ENCODE measurements at regions not wholly inside any gene's neighbourhood (a gene's known extent, or its start where the extent isn't known, plus 50 kb on each side); places are given as distances from the start of the nearest gene placed in this dataset.

DNA sequence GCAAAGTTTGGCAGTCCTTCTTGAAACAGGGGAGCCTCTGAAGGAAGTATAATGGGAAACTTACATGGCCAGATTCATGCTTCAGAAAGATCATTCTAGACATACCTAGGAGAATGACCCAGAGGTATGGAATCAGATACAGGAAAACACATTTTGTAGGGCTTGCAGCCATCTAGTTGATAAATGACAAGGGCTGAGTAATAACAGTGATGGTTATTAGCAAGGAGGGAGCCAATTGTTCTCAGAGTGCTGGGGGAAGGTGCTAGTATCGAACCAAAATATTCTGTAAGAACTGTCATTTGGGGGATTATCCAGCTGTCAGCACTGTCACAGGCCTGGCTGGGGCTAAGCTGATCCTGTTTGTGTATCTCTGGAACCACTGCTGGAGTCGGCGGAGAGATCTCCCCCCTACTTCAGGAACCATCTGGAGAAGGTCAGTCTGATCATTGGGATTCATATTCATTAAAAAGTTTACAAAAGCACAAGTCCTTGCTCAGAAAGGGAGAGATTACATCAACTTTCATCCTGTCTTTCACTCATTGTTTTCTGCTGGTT is 113.8 kb upstream of the THSD7B start:
- no peaks in the 10 kb centered on the region for H3K36me3 ChIP-seq
- TF ChIP-seq, protein P1, sequence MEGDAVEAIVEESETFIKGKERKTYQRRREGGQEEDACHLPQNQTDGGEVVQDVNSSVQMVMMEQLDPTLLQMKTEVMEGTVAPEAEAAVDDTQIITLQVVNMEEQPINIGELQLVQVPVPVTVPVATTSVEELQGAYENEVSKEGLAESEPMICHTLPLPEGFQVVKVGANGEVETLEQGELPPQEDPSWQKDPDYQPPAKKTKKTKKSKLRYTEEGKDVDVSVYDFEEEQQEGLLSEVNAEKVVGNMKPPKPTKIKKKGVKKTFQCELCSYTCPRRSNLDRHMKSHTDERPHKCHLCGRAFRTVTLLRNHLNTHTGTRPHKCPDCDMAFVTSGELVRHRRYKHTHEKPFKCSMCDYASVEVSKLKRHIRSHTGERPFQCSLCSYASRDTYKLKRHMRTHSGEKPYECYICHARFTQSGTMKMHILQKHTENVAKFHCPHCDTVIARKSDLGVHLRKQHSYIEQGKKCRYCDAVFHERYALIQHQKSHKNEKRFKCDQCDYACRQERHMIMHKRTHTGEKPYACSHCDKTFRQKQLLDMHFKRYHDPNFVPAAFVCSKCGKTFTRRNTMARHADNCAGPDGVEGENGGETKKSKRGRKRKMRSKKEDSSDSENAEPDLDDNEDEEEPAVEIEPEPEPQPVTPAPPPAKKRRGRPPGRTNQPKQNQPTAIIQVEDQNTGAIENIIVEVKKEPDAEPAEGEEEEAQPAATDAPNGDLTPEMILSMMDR (IDR thresholded peaks at IDR 0.05): no peak
- TF ChIP-seq EP300 (IDR thresholded peaks at IDR 0.05) (no peak), POLR2A (IDR thresholded peaks at IDR 0.05) (no peak)
- peaks cover 0 to 3% (median 0%) of the 10 kb centered on the region in 4 donors for H3K4me1 ChIP-seq
- DNase-seq (ENCODE audit: low spot score in 2 of 2): no peak
- H3K4me3 ChIP-seq: no peak overlapping the region
- WGBS, 2 donors: 68 to 72% methylated on average over 3 of the region's 3 CpGs
- no peaks in the 10 kb centered on the region for H3K27me3 ChIP-seq
- no peak overlapping the region for H3K27ac ChIP-seq
- H3K9me3 ChIP-seq: no peaks in the 10 kb centered on the region

DNA sequence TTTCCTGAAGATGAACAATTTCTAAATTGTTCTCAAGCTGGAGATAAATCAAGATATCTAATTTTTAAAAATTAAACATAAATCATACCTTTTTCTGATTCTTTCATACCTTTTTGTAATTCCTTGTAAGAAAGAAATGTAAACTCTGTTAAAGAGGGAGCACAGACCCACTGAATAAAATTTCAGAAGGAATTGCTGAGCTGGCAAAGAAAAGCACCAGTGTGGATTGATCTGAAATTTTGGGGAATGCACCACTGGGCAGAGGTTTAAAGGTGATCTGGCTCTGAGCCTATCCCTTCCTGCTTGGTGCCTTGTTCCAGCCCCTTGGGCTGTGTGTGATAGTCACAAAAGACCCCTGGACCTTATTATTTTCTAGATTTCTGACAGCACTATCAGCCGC is 118.3 kb upstream of the THSD7B start:
- no peaks in the 10 kb centered on the region for H3K9me3 ChIP-seq
- no peak overlapping the region for H3K27ac ChIP-seq
- H3K4me1 ChIP-seq: no peaks in the 10 kb centered on the region
- no peaks in the 10 kb centered on the region for H3K36me3 ChIP-seq
- TF ChIP-seq EP300 (IDR thresholded peaks at IDR 0.05) (no peak), POLR2A (IDR thresholded peaks at IDR 0.05) (no peak)
- TF ChIP-seq, protein P1 (IDR thresholded peaks at IDR 0.05): no peak
- H3K27me3 ChIP-seq: no peaks in the 10 kb centered on the region
- no peak overlapping the region for H3K4me3 ChIP-seq
- 57 to 69% methylated on average over 1 of the region's 1 CpG for WGBS, 2 donors
- DNase-seq (ENCODE audit: low spot score in 2 of 2): no peak

DNA sequence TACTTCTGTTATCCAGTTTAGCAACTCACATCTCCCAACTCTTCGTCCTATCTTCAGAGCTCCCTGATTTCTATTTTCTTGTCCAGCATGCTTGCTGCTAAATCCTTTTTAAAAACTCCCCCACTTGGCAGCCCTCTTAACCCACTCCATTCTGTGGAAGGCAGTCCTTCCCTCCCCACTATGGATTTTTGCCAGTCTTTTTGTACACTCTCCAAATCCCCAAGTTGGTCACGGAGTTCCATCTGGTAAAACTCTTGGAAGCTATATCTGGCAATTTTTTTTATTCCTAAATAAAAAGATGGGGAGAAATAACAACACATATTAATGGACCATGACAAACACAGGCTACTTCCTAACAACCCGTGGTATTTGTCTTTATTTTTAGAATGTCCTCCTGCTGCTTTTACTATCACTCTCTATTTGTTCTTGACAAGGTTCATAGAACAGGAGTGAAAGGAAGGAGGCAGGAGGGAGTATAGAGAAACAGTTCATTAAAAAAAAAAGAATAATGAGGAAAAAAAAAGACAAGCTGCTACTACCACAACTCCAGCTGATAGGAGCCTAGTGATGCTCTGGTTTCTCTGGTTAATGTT is 120.0 kb upstream of the THSD7B start:
- no peak overlapping the region for H3K27ac ChIP-seq
- 46 to 47% methylated on average over 3 of the region's 3 CpGs for WGBS, 2 donors
- TF ChIP-seq, protein P1 (IDR thresholded peaks at IDR 0.05): no peak
- no peak for TF ChIP-seq EP300 (IDR thresholded peaks at IDR 0.05)
- no peak for TF ChIP-seq POLR2A (IDR thresholded peaks at IDR 0.05)
- H3K9me3 ChIP-seq: no peaks in the 10 kb centered on the region
- H3K36me3 ChIP-seq: no peaks in the 10 kb centered on the region
- no peak overlapping the region for H3K4me3 ChIP-seq
- DNase-seq (ENCODE audit: low spot score in 2 of 2): no peak
- H3K4me1 ChIP-seq: no peaks in the 10 kb centered on the region
- H3K27me3 ChIP-seq: no peaks in the 10 kb centered on the region

DNA sequence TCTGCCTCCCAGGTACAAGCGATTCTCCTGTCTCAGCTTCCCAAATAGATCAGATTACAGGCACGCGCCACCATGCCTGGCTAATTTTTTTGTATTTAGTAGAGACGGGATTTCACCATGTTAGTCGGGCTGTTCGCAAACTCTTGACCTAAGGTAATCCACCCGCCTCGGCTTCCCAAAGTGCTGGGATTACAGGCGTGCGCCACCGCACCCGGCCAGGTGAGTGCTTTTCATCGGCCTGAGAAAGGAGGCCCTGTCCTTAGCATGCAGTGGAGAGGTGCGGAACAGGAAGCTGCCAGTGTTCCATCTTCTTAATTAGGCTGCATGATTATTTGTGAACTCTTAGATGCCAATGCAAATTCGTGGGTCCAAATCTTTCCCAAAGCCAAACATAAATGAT is 125.7 kb upstream of the THSD7B start:
- H3K4me1 ChIP-seq: no peaks in the 10 kb centered on the region
- no peak for DNase-seq (ENCODE audit: low spot score in 2 of 2)
- H3K4me3 ChIP-seq: no peak overlapping the region
- TF ChIP-seq, protein P1 (IDR thresholded peaks at IDR 0.05): no peak
- no peak for TF ChIP-seq EP300 (IDR thresholded peaks at IDR 0.05)
- no peak for TF ChIP-seq POLR2A (IDR thresholded peaks at IDR 0.05)
- H3K27me3 ChIP-seq: no peaks in the 10 kb centered on the region
- WGBS, 2 donors: 87 to 94% methylated on average over 15 of the region's 15 CpGs
- H3K9me3 ChIP-seq: no peaks in the 10 kb centered on the region
- H3K36me3 ChIP-seq: no peaks in the 10 kb centered on the region
- no peak overlapping the region for H3K27ac ChIP-seq

DNA sequence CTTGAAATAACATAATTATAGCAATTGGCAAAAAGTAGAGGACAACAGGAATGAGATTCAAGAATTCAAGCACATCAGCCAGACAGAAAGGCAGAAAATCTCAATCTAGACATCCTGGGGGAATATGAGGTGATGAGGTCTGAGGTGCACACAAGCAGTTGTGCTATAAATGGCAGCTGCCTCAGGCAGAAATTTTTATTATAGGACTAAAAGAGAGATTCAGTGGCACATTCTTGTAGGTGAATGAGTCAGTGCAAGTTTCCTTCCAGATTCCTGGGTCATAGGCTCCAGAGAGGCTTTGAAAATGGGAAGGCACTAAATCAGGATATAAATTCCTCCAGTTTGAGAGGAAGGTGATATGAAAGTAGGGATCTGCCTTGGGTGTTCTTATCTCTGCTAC is 127.2 kb upstream of the THSD7B start:
- TF ChIP-seq EP300 (IDR thresholded peaks at IDR 0.05) (no peak), POLR2A (IDR thresholded peaks at IDR 0.05) (no peak)
- TF ChIP-seq, protein P1 (IDR thresholded peaks at IDR 0.05): no peak
- no peak for DNase-seq (ENCODE audit: low spot score in 2 of 2)
- Histone ChIP-seq H3K27me3 (no peaks in the 10 kb centered on the region), H3K4me1 (no peaks in the 10 kb centered on the region), H3K9me3 (no peaks in the 10 kb centered on the region), H3K27ac (no peak overlapping the region), H3K36me3 (no peaks in the 10 kb centered on the region), H3K4me3 (no peak overlapping the region)

Data from tibial nerve (tissue), 4 donors.